ENCODE measurements at regions not wholly inside any gene's neighbourhood (a gene's known extent, or its start where the extent isn't known, plus 50 kb on each side); places are given as distances from the start of the nearest gene placed in this dataset.

GRCh38 chr1:68340951-68341350 is 108.6 kb upstream of the WLS start:
- no peak for TF ChIP-seq YY1 (IDR thresholded peaks at IDR 0.05; ENCODE audit: low read depth)
- TF ChIP-seq EGR1 (IDR thresholded peaks at IDR 0.05): no peak
- no peak for TF ChIP-seq TCF12 (IDR thresholded peaks at IDR 0.05; ENCODE audit: low read depth)
- TF ChIP-seq TAF1 (IDR thresholded peaks at IDR 0.05; ENCODE audit: low read depth): no peak
- TF ChIP-seq RAD21 (IDR thresholded peaks at IDR 0.05; ENCODE audit: low read depth): no peak
- TF ChIP-seq EP300 (IDR thresholded peaks at IDR 0.05; ENCODE audit: borderline replicate concordance): no peak
- no peak for TF ChIP-seq CREB1 (IDR thresholded peaks at IDR 0.05; ENCODE audit: low read depth)
- TF ChIP-seq CEBPB (IDR thresholded peaks at IDR 0.05): no peak
- TF ChIP-seq, protein P1, sequence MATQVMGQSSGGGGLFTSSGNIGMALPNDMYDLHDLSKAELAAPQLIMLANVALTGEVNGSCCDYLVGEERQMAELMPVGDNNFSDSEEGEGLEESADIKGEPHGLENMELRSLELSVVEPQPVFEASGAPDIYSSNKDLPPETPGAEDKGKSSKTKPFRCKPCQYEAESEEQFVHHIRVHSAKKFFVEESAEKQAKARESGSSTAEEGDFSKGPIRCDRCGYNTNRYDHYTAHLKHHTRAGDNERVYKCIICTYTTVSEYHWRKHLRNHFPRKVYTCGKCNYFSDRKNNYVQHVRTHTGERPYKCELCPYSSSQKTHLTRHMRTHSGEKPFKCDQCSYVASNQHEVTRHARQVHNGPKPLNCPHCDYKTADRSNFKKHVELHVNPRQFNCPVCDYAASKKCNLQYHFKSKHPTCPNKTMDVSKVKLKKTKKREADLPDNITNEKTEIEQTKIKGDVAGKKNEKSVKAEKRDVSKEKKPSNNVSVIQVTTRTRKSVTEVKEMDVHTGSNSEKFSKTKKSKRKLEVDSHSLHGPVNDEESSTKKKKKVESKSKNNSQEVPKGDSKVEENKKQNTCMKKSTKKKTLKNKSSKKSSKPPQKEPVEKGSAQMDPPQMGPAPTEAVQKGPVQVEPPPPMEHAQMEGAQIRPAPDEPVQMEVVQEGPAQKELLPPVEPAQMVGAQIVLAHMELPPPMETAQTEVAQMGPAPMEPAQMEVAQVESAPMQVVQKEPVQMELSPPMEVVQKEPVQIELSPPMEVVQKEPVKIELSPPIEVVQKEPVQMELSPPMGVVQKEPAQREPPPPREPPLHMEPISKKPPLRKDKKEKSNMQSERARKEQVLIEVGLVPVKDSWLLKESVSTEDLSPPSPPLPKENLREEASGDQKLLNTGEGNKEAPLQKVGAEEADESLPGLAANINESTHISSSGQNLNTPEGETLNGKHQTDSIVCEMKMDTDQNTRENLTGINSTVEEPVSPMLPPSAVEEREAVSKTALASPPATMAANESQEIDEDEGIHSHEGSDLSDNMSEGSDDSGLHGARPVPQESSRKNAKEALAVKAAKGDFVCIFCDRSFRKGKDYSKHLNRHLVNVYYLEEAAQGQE (IDR thresholded peaks at IDR 0.05; ENCODE audit: low read depth): no peak
- no peak for TF ChIP-seq ZBTB7A (IDR thresholded peaks at IDR 0.05; ENCODE audit: low read depth)

DNA sequence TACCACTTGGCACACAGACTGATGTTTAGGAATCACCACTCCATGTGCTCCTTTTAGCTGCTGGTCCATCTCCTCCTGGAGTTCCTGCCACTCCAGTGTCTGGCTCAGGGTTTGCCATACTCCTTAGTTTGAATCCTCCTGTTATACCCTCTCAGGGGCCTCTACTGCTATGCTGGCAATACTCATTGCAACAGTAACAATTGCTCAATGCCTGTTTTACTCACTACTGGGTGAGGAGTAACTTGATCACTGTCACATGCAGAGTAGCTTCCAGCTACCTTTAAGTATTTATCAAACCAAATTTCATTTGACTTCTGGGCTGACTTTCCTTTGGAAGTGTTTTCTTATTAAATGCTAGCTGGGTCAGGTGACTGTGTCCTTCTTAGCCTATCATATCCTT is 107.2 kb upstream of the WLS start:
- TF ChIP-seq TCF12 (IDR thresholded peaks at IDR 0.05; ENCODE audit: low read depth) (no peak), CEBPB (IDR thresholded peaks at IDR 0.05) (no peak), MAX (IDR thresholded peaks at IDR 0.05) (no peak), EGR1 (IDR thresholded peaks at IDR 0.05) (no peak), TAF1 (IDR thresholded peaks at IDR 0.05; ENCODE audit: low read depth) (no peak), RAD21 (IDR thresholded peaks at IDR 0.05; ENCODE audit: low read depth) (no peak), TEAD4 (IDR thresholded peaks at IDR 0.05) (no peak), ZBTB7A (IDR thresholded peaks at IDR 0.05; ENCODE audit: low read depth) (no peak), NFIC (IDR thresholded peaks at IDR 0.05) (no peak), FOXM1 (IDR thresholded peaks at IDR 0.05; ENCODE audit: borderline replicate concordance, low read depth) (no peak), CREB1 (IDR thresholded peaks at IDR 0.05; ENCODE audit: low read depth) (no peak)
- TF ChIP-seq, protein P2, sequence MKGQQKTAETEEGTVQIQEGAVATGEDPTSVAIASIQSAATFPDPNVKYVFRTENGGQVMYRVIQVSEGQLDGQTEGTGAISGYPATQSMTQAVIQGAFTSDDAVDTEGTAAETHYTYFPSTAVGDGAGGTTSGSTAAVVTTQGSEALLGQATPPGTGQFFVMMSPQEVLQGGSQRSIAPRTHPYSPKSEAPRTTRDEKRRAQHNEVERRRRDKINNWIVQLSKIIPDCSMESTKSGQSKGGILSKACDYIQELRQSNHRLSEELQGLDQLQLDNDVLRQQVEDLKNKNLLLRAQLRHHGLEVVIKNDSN (IDR thresholded peaks at IDR 0.05): no peak
- TF ChIP-seq, protein P1 (IDR thresholded peaks at IDR 0.05; ENCODE audit: low read depth): no peak

DNA sequence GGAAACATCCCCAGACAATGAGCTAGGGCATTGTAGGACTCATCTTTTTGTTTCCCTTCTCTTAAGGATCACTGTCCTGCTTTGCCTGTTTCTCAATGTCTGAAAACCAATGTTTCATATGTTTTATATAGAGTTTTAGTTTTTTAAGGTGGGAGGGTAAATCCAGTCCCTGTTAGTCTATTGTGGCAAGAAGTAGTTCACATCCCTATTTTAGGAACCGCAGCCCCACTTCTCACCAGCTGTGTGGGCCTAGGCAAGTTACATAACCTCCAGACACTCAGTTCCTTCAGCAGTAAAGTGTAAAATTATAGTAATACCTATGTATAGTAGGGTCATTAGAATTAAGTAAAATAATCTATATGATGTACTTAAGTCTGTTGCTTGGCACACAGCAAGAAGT is 105.8 kb upstream of the WLS start:
- TF ChIP-seq, protein P1 (IDR thresholded peaks at IDR 0.05; ENCODE audit: low read depth): no peak
- TF ChIP-seq YY1 (IDR thresholded peaks at IDR 0.05; ENCODE audit: low read depth): no peak
- TF ChIP-seq, protein P2 (IDR thresholded peaks at IDR 0.05): no peak
- TF ChIP-seq CREB1 (IDR thresholded peaks at IDR 0.05; ENCODE audit: low read depth): no peak
- TF ChIP-seq CEBPB (IDR thresholded peaks at IDR 0.05): no peak
- TF ChIP-seq TEAD4 (IDR thresholded peaks at IDR 0.05): no peak
- TF ChIP-seq RAD21 (IDR thresholded peaks at IDR 0.05; ENCODE audit: low read depth): no peak
- no peak for TF ChIP-seq FOXM1 (IDR thresholded peaks at IDR 0.05; ENCODE audit: borderline replicate concordance, low read depth)
- no peak for TF ChIP-seq EGR1 (IDR thresholded peaks at IDR 0.05)
- TF ChIP-seq MAX (IDR thresholded peaks at IDR 0.05): no peak
- no peak for TF ChIP-seq ZBTB7A (IDR thresholded peaks at IDR 0.05; ENCODE audit: low read depth)
- no peak for TF ChIP-seq NFIC (IDR thresholded peaks at IDR 0.05)
- TF ChIP-seq EP300 (IDR thresholded peaks at IDR 0.05; ENCODE audit: borderline replicate concordance): no peak
- TF ChIP-seq TCF12 (IDR thresholded peaks at IDR 0.05; ENCODE audit: low read depth): no peak
- TF ChIP-seq TAF1 (IDR thresholded peaks at IDR 0.05; ENCODE audit: low read depth): no peak

DNA sequence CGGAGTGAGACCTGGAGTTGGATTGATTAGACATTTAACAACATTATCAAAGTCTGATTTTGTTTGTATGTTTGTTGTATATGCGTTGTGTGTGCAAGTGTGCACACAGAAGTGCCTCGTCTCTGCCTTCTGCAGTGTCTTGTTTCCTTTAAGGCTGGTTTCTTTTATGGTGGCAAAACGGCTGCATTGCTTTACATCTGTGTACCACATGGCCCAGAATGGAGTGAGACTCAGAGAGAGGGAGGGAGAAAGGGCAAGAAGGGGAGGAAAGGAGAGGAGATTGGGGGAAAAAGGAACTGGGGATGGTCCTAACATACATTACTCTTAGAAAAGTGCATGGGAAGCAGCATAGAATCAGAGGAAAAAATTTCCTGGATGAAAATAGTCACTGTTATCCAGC is 99.7 kb upstream of the WLS start:
- TF ChIP-seq TEAD4 (IDR thresholded peaks at IDR 0.05) (no peak), ZBTB7A (IDR thresholded peaks at IDR 0.05; ENCODE audit: low read depth) (no peak), YY1 (IDR thresholded peaks at IDR 0.05; ENCODE audit: low read depth) (no peak), TAF1 (IDR thresholded peaks at IDR 0.05; ENCODE audit: low read depth) (no peak), MAX (IDR thresholded peaks at IDR 0.05) (no peak), RAD21 (IDR thresholded peaks at IDR 0.05; ENCODE audit: low read depth) (no peak), NFIC (IDR thresholded peaks at IDR 0.05) (no peak), TCF12 (IDR thresholded peaks at IDR 0.05; ENCODE audit: low read depth) (no peak), CEBPB (IDR thresholded peaks at IDR 0.05) (no peak), FOXM1 (IDR thresholded peaks at IDR 0.05; ENCODE audit: borderline replicate concordance, low read depth) (no peak), EGR1 (IDR thresholded peaks at IDR 0.05) (no peak), EP300 (IDR thresholded peaks at IDR 0.05; ENCODE audit: borderline replicate concordance) (no peak)
- TF ChIP-seq, protein P2 (IDR thresholded peaks at IDR 0.05): no peak
- TF ChIP-seq, protein P1 (IDR thresholded peaks at IDR 0.05; ENCODE audit: low read depth): no peak

Data from Ishikawa (cell line).